ENCODE measurements at regions not wholly inside any gene's neighbourhood (a gene's known extent, or its start where the extent isn't known, plus 50 kb on each side); places are given as distances from the start of the nearest gene placed in this dataset.

GRCh38 chr4:186952709-186953108 lies 229.1 kb upstream of the FAT1 start:
- no peaks in the 10 kb centered on the region for H3K9me3 ChIP-seq
- no peaks in the 10 kb centered on the region for H3K27me3 ChIP-seq
- no peak overlapping the region for H3K4me3 ChIP-seq
- H3K27ac ChIP-seq = no peak overlapping the region
- TF ChIP-seq CTCF (IDR thresholded peaks at IDR 0.05) (no peak), POLR2AphosphoS5 (IDR thresholded peaks at IDR 0.05; ENCODE audit: insufficient read depth in 1 of 2, low read depth in 1 of 2) (no peak), POLR2A (IDR thresholded peaks at IDR 0.05) (no peak)
- intact Hi-C loops (cut with DNase I) = no loop called here
- no peaks in the 10 kb centered on the region for H3K36me3 ChIP-seq
- H3K4me1 ChIP-seq = no peaks in the 10 kb centered on the region
- no peak for DNase-seq (ENCODE audit: extremely low spot score in 2 of 2)

- H3K4me3 ChIP-seq = no peak overlapping the region
- H3K36me3 ChIP-seq = no peaks in the 10 kb centered on the region
- no peak overlapping the region for H3K27ac ChIP-seq
- TF ChIP-seq POLR2A (IDR thresholded peaks at IDR 0.05) (no peak), POLR2AphosphoS5 (IDR thresholded peaks at IDR 0.05; ENCODE audit: insufficient read depth in 1 of 2, low read depth in 1 of 2) (no peak)
- DNase-seq (ENCODE audit: extremely low spot score in 2 of 2) = no peak
- no peaks in the 10 kb centered on the region for H3K9me3 ChIP-seq
- H3K27me3 ChIP-seq = no peaks in the 10 kb centered on the region
- intact Hi-C loops (cut with DNase I) = no loop called here
- H3K4me1 ChIP-seq = no peaks in the 10 kb centered on the region
Measured at GRCh38 chr4:186953599-186954260, 230.1 kb upstream of the FAT1 start.

GRCh38 chr4:186954509-186954908 lies 230.9 kb upstream of the FAT1 start:
- no peaks in the 10 kb centered on the region for H3K27me3 ChIP-seq
- no peak for DNase-seq (ENCODE audit: extremely low spot score in 2 of 2)
- no peaks in the 10 kb centered on the region for H3K9me3 ChIP-seq
- H3K36me3 ChIP-seq = no peaks in the 10 kb centered on the region
- H3K27ac ChIP-seq = no peak overlapping the region
- no peak overlapping the region for H3K4me3 ChIP-seq
- TF ChIP-seq CTCF (IDR thresholded peaks at IDR 0.05) (no peak), POLR2AphosphoS5 (IDR thresholded peaks at IDR 0.05; ENCODE audit: insufficient read depth in 1 of 2, low read depth in 1 of 2) (no peak), POLR2A (IDR thresholded peaks at IDR 0.05) (no peak)
- no peaks in the 10 kb centered on the region for H3K4me1 ChIP-seq
- intact Hi-C loops (cut with DNase I) = no loop called here

- DNase-seq (ENCODE audit: extremely low spot score in 2 of 2) = no peak
- Histone ChIP-seq H3K27ac (no peak overlapping the region), H3K4me1 (no peaks in the 10 kb centered on the region), H3K4me3 (no peak overlapping the region), H3K27me3 (no peaks in the 10 kb centered on the region), H3K36me3 (no peaks in the 10 kb centered on the region), H3K9me3 (no peaks in the 10 kb centered on the region)
- intact Hi-C loops (cut with DNase I) = no loop called here
- no peak for TF ChIP-seq POLR2A (IDR thresholded peaks at IDR 0.05)
- TF ChIP-seq CTCF (IDR thresholded peaks at IDR 0.05) = no peak
- TF ChIP-seq POLR2AphosphoS5 (IDR thresholded peaks at IDR 0.05; ENCODE audit: insufficient read depth in 1 of 2, low read depth in 1 of 2) = no peak
Measured at GRCh38 chr4:186954956-186955355, 231.3 kb upstream of the FAT1 start.

- intact Hi-C loops (cut with DNase I) = no loop called here
- Histone ChIP-seq H3K4me1 (no peaks in the 10 kb centered on the region), H3K4me3 (no peak overlapping the region), H3K36me3 (no peaks in the 10 kb centered on the region), H3K27me3 (no peaks in the 10 kb centered on the region), H3K9me3 (no peaks in the 10 kb centered on the region), H3K27ac (no peak overlapping the region)
- TF ChIP-seq POLR2A (IDR thresholded peaks at IDR 0.05) (no peak), CTCF (IDR thresholded peaks at IDR 0.05) (no peak), POLR2AphosphoS5 (IDR thresholded peaks at IDR 0.05; ENCODE audit: insufficient read depth in 1 of 2, low read depth in 1 of 2) (no peak)
- no peak for DNase-seq (ENCODE audit: extremely low spot score in 2 of 2)
Measured at GRCh38 chr4:186957952-186958555, 234.4 kb upstream of the FAT1 start.
